HEK293 (cell line): ENCODE measurements at regions not wholly inside any gene's neighbourhood (a gene's known extent, or its start where the extent isn't known, plus 50 kb on each side); places are given as distances from the start of the nearest gene placed in this dataset.

Experiments used
- CTCF ChIP-seq: fragments of 450-650 bp; formaldehyde crosslinking; IDR thresholded peaks from 2 replicates; pipeline ENCODE4 v1.5.1; 2016; ENCODE audit warnings: missing biosample characterization, missing genetic modification characterization
- MYNN ChIP-seq: fragments of 450-650 bp; formaldehyde crosslinking; IDR thresholded peaks from 2 replicates; pipeline ENCODE4 v1.5.1; 2016; ENCODE audit warnings: missing biosample characterization, missing genetic modification characterization, borderline replicate concordance
- SP2 ChIP-seq: fragments of 450-650 bp; formaldehyde crosslinking; IDR thresholded peaks from 2 replicates; pipeline ENCODE4 v1.5.1; 2016; ENCODE audit warnings: missing biosample characterization, missing genetic modification characterization
- ZNF121 ChIP-seq: fragments of 450-650 bp; formaldehyde crosslinking; IDR thresholded peaks from 2 replicates; pipeline ENCODE4 v1.5.1; 2016; ENCODE audit warnings: missing biosample characterization, missing genetic modification characterization
- ZNF184 ChIP-seq: fragments of 450-650 bp; IDR thresholded peaks from 2 replicates; pipeline ENCODE4 v1.5.1; 2018; ENCODE audit warnings: missing biosample characterization, mild to moderate bottlenecking, missing genetic modification characterization
- ZNF571 ChIP-seq: fragments of 450-650 bp; formaldehyde crosslinking; IDR thresholded peaks from 2 replicates; pipeline ENCODE4 v1.5.0; 2017; ENCODE audit warnings: missing biosample characterization, missing genetic modification characterization
- TF ChIP-seq, protein P1 (sequence below): fragments of 450-650 bp; formaldehyde crosslinking; IDR thresholded peaks from 2 replicates; pipeline ENCODE4 v1.5.1; 2017; ENCODE audit warnings: missing biosample characterization, missing genetic modification characterization

- TF ChIP-seq CTCF (tag by site-specific recombination), result no peak
- TF ChIP-seq MYNN (tag by site-specific recombination), result no peak
- TF ChIP-seq ZNF121 (tag by site-specific recombination), result no peak
- TF ChIP-seq SP2 (tag by site-specific recombination), result no peak
- no peak for TF ChIP-seq ZNF184 (tag by site-specific recombination)
- TF ChIP-seq ZNF571 (tag by site-specific recombination), result no peak
- TF ChIP-seq, protein P1, sequence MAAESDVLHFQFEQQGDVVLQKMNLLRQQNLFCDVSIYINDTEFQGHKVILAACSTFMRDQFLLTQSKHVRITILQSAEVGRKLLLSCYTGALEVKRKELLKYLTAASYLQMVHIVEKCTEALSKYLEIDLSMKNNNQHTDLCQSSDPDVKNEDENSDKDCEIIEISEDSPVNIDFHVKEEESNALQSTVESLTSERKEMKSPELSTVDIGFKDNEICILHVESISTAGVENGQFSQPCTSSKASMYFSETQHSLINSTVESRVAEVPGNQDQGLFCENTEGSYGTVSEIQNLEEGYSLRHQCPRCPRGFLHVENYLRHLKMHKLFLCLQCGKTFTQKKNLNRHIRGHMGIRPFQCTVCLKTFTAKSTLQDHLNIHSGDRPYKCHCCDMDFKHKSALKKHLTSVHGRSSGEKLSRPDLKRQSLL (tag by site-specific recombination), result no peak
These were observed 821.3 kb upstream of the API5 start for GRCh38 chr11:42490506-42490905.
